Right lobe of liver (tissue), 4 donors: ENCODE measurements at regions not wholly inside any gene's neighbourhood (a gene's known extent, or its start where the extent isn't known, plus 50 kb on each side); places are given as distances from the start of the nearest gene placed in this dataset.

Source experiments
- POLR2A ChIP-seq: fragments of 450-650 bp; IDR thresholded peaks from one replicate; pipeline ENCODE4 v1.6.1; 2017; ENCODE audit warnings: antibody characterized with exemption, mild to moderate bottlenecking
- TF ChIP-seq, protein P1 (sequence below), 4 donors: fragments of 200-600 bp in 3 of 4; fragments of 450-650 bp in 1 of 4; IDR thresholded peaks; one replicate each; pipeline versions ENCODE4 v1.5.1 to v1.8.0; 2016 to 2022; ENCODE audit warnings: antibody characterized with exemption in 4 of 4, mild to moderate bottlenecking in 2 of 4
- donor health status: DM: no; HTN: no; CAD: no.
- donor health status: DM: no; HTN: no; CAD: no.
- donor health status: DM: no; HTN: yes; CAD: no.

DNA sequence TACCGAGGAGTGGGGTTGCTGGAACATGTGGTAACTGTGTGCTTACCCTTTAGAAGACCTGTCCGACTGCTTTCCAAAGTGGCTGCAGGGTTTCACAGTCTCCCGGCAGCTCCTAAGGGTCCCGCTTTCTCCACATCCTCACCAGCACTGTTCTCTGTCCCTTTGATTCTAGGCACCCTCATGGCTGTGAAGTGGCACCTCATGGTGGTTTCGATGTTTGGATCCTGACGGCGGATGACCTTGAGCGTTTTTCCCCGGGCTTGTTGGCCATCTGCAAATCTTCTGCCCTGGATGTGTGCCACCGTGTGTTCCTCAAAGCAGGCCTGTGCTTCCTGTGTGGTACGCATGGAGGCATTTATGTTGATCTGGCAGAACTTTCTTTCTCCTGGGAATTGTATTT, 292.5 kb upstream of the HDAC4 start:
- TF ChIP-seq, protein P1, sequence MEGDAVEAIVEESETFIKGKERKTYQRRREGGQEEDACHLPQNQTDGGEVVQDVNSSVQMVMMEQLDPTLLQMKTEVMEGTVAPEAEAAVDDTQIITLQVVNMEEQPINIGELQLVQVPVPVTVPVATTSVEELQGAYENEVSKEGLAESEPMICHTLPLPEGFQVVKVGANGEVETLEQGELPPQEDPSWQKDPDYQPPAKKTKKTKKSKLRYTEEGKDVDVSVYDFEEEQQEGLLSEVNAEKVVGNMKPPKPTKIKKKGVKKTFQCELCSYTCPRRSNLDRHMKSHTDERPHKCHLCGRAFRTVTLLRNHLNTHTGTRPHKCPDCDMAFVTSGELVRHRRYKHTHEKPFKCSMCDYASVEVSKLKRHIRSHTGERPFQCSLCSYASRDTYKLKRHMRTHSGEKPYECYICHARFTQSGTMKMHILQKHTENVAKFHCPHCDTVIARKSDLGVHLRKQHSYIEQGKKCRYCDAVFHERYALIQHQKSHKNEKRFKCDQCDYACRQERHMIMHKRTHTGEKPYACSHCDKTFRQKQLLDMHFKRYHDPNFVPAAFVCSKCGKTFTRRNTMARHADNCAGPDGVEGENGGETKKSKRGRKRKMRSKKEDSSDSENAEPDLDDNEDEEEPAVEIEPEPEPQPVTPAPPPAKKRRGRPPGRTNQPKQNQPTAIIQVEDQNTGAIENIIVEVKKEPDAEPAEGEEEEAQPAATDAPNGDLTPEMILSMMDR (IDR thresholded peaks at IDR 0.05) = no peak
- no peak for TF ChIP-seq POLR2A
